CD4-positive, alpha-beta T cell treated with Interleukin-17A for 4 hours (primary cell): ENCODE measurements at regions not wholly inside any gene's neighbourhood (a gene's known extent, or its start where the extent isn't known, plus 50 kb on each side); places are given as distances from the start of the nearest gene placed in this dataset.

Experiments
- DNase-seq: peaks from one replicate; pipeline ENCODE4 v3.0.0-alpha.2; 2020; ENCODE audit warnings: mixed read lengths

DNA sequence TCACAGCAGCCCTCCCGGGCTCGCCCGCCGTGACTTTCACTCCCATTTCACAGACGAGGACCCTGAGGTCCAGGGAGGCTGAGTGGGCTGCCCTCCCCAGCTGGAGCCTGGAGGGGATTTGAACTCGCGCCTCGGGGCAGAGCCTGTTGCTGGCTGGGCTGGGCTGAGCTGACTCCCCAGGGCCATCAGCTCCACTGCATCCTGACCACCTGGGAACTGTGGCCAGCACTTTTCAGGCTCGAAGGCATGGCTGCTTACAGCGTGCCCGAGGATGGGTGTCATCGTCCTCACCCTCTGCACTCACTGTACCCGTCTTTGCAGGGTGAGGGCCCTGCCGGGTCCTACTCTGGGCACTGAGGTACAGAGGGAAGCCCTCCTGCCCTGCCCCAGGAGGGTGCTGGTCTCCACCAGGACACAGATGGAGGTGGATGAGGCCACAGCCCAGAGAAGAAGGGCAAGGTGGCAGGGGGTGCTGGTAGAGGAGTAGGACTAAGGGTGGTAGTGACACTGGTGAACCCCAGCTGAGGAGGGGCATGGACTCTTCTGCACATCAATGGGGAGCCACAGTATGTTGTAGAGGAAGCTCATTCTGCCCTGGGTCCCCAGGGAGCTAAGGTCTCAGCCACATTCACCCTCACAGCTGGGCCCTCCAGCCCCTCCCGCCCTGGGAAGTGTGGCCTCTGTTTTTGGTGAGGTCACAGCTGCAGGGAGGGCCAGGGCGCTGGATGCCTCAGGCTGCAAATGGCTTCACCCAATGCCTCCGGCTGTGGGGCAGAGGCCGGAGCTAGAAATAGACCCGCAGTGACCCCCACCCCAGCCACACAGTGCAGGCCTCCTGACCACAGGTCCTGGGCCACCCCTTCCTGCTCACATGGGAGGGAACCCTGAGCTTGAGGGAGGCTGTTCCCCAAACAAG, 365.1 kb upstream of the SFSWAP start:
- no peak for DNase-seq

DNA sequence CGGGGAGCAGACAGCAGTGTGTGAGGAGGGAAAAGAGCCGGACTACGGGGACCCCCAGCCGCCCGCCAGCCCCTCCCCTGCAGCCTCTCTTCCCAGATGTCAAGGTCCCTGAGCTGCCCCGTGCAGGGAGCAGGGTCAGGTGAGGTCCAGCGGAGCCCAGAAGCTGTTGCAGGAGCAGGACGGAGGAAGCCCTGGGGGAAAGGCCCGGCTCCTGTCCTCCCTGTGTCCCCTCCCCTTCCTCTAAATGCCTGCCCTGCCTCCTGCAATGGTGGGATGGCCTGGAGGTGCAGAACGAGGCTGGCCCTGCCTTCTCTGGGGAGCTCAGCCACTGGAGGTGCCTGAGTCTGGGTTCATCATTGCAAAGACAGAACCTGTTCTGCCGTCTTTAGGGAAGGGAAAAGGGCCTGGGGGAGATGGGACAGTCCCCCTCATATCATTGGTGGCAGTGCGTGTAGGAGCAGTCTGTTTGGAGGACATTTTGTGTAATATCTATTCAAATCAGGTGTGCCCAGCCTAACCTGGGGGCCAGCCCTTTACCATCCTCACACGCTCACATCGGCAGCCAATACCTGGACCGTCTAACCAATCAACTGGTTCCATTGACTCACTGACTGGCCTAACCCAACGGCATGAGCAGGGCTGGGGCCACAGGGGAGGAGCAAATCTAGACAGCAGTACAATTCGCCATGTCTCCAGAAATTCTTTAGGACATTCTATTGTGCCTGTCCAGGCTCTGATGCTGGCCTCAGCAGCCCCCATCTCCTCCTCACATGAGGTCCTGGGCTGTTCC, 364.1 kb upstream of the SFSWAP start:
- DNase-seq, result no peak

DNA sequence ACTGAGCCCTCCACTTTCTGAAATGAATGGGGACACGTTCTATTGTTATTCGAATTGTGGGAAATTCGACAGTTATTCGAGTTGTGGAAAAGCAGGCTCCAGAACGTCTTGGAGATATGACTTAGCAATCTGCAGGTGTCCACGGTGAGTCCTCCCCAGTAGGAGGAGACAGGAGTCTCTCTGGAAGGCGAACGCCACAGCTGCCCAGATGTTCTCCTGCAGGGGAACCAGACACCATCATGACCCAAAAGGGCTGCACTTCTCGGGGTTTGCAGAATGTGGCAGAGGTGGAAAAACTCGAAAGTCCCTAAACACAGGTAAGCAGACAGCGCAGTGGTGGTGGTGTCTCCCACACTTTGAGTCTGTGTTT, 363.6 kb upstream of the SFSWAP start:
- DNase-seq, result no peak

GRCh38 chr12:131347732-131348131, 363.2 kb upstream of the SFSWAP start:
- no peak for DNase-seq

DNA sequence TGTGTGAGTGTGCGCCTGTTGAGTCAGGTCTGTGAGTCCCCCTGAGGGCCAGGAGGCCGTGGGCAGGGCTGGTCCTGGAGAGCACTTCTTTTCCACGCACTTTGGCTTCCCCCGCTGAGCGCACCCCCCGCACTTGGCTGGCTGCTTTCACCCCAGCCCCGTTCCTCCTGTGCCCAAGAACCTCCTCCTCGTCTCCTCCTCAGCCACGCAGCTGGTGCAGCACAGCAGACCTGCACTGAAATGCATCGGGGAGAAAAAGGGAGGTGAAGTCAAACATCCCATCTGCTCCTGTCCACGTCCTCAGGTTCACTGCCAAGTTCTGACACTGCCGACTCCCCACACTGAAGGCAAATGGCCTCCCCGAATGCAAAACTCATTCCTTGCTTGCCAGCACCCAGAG, 362.7 kb upstream of the SFSWAP start:
- no peak for DNase-seq

DNA sequence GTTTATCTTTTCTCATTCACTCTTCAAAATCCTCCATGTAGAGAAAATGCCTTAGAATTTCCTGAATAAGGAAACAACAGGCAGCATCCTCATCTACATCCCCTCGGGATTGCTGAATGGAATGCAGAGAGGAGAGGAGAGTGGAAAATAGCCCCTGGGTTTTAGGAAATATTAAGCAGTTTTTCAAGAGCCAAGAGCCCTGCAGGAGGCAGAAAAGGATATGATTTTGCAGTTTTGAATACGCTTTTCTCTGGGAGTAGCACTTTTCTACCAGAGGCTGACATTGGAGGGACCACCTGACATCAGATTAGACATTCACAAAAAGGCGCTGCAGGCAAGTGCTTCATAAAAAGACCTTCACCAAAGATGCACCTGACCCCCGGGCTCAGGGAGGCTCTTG, 362.2 kb upstream of the SFSWAP start:
- DNase-seq, result no peak

DNA sequence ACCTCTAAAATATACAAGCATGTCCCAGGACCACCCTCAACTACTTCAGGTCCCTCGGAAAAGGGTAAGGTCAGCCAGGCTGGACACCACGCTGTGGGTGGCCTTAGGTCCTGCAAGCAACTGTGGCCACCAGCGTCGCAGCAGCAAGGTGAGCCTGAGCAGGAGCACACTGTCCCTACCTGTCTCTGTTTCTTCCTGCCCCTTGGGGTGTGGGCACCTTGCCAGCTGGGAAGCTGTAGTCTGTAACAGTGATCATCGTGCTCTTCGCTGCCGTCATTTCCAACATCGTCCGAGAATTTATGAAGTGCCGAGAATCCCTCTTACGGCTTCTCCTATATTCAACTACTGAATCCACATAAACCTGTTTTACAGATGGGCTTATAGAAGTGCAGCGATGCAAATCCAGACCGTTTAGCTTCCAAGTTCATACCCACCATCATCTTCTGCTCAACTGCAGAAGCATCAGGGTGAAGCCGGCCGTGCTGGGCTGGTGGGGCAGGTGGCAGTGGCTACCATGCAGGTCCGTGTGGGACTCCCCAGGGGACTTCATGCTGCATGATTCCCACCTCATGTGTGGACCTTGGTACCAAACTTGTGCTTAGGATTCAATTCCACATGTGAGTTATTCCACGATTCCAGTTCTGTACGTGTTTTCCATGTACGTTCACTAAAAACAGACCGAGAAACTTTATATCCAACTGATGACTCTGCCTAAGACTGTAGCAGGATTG, 361.3 kb upstream of the SFSWAP start:
- no peak for DNase-seq

GRCh38 chr12:131350943-131351318, 360.0 kb upstream of the SFSWAP start:
- DNase-seq, result no peak

GRCh38 chr12:131351319-131352028, 359.4 kb upstream of the SFSWAP start:
- DNase-seq, result no peak

DNA sequence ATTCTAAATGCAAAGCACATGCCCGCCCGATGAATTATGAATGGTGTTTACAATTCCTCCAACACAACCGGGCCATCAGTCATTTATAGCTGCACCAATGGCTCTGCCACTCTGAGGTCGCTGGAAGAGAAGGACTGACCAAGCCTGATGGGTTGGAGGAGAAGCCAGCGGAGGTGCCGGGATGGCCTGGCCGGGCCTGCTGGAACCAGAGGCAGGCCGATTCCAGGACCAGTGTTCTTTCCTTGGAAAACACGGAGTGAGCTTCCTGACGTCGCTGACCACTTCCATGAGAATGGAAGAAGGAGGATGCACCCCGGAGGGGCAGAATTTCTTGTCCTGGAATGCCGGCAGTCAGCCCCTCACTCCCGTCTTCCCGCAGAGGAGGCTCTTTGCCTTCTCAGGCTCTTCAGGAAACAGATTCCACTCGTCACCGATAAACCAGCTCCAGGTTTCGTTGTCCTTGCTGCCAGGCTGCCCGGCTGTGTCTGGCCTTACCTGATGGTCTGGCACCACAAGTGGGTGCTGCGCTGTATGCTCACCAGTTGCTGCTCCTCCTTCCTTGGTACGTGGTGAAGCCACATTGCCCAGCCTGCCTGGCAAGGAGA, 358.5 kb upstream of the SFSWAP start:
- no peak for DNase-seq

- DNase-seq, result no peak
Observed at GRCh38 chr12:131353376-131353775, 357.5 kb upstream of the SFSWAP start.

- DNase-seq, result no peak
Observed at GRCh38 chr12:131353826-131354225, 357.1 kb upstream of the SFSWAP start.

- no peak for DNase-seq
Observed at GRCh38 chr12:131355361-131356245, 355.3 kb upstream of the SFSWAP start.

- no peak for DNase-seq
Observed at GRCh38 chr12:131356485-131357184, 354.3 kb upstream of the SFSWAP start.

GRCh38 chr12:131357185-131357747, 353.6 kb upstream of the SFSWAP start:
- no peak for DNase-seq

- no peak for DNase-seq
Observed at GRCh38 chr12:131357920-131358319, 353.0 kb upstream of the SFSWAP start.

GRCh38 chr12:131362291-131363211, 348.3 kb upstream of the SFSWAP start:
- DNase-seq, result no peak

GRCh38 chr12:131363393-131363792, 347.5 kb upstream of the SFSWAP start:
- DNase-seq, result no peak

DNA sequence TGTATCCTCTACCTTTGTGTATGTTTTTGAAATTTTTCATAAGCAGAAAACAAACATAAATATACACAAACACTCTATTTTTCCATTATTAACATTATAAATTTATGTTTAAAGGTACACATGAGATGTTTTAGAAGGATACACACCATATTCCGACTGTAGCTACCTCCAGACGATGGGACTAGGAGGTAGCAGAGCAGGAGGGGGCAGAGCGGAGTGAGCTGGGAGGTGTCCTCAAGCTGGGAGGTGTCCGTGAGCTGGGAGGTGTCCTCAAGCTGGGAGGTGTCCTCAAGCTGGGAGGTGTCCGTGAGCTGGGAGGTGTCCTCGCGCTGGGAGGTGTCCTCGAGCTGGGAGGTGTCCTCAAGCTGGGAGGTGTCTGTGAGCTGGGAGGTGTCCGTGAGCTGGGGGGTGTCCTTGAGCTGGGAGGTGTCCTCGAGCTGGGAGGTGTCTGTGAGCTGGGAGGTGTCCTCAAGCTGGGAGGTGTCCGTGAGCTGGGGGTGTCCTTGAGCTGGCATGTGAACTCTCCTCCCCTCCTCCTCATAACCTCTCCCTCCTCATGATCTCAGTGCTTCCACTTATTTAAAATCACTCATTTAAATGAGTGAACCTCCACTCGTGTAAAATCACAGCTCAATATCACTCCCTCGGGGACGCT, 346.9 kb upstream of the SFSWAP start:
- no peak for DNase-seq
